Adrenal gland (tissue), 5 donors: ENCODE measurements at regions not wholly inside any gene's neighbourhood (a gene's known extent, or its start where the extent isn't known, plus 50 kb on each side); places are given as distances from the start of the nearest gene placed in this dataset.

Experiments
- POLR2A ChIP-seq, 2 donors: fragments of 450-650 bp; IDR thresholded peaks; one replicate each; pipeline ENCODE4 v1.6.1; 2017; ENCODE audit warnings: antibody characterized with exemption in 2 of 2, mild to moderate bottlenecking in 2 of 2, moderate library complexity in 1 of 2
- TF ChIP-seq, protein P1 (sequence below), 6 experiments: fragments of 450-650 bp in 4 of 6; fragments of 200-600 bp in 2 of 6; sonication (generic) in 1 of 6; IDR thresholded peaks; 1 replicate in 5 of 6; 2 replicates in 1 of 6; pipeline versions ENCODE4 v1.5.1 to v1.8.0; 2016 to 2021; ENCODE audit warnings: antibody characterized with exemption in 6 of 6, mild to moderate bottlenecking in 2 of 6, moderate library complexity in 1 of 6
- donor health status: DM: no; HTN: no; CAD: no.

DNA sequence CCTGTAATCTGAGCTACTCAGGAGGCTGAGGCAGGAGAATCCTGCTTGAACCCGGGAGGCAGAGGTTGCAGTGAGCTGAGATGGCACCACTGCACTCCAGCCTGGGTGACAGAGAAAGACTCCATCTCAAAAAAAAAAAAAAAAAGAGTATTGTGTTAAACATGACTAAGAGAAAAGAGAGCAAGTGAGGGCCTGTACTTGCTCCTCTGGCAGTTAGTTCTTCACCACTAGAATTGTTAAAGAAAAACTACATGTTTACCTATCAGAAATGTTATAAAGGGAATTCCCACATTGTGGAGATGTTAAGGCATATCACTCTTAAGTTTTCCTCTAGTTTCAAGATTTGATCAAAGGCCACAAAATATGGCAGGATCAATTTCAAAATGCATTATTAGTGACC is 75.4 kb upstream of the LRATD1 start:
- TF ChIP-seq POLR2A (IDR thresholded peaks at IDR 0.05): no peak
- TF ChIP-seq, protein P1, sequence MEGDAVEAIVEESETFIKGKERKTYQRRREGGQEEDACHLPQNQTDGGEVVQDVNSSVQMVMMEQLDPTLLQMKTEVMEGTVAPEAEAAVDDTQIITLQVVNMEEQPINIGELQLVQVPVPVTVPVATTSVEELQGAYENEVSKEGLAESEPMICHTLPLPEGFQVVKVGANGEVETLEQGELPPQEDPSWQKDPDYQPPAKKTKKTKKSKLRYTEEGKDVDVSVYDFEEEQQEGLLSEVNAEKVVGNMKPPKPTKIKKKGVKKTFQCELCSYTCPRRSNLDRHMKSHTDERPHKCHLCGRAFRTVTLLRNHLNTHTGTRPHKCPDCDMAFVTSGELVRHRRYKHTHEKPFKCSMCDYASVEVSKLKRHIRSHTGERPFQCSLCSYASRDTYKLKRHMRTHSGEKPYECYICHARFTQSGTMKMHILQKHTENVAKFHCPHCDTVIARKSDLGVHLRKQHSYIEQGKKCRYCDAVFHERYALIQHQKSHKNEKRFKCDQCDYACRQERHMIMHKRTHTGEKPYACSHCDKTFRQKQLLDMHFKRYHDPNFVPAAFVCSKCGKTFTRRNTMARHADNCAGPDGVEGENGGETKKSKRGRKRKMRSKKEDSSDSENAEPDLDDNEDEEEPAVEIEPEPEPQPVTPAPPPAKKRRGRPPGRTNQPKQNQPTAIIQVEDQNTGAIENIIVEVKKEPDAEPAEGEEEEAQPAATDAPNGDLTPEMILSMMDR (IDR thresholded peaks at IDR 0.05): no peak
